DND-41 (cell line): ENCODE measurements at regions not wholly inside any gene's neighbourhood (a gene's known extent, or its start where the extent isn't known, plus 50 kb on each side); places are given as distances from the start of the nearest gene placed in this dataset.
"Not testable (repeated sequence)": the region's sequence is repeated elsewhere in the genome, so short reads cannot be mapped to it uniquely, and the experiment has no call there.

Experiments used
- ATAC-seq: fragments of 200-7000 bp; cut with Tn5 transposase; 3 replicates; pipeline ENCODE4 v1.9.1; 2021; ENCODE audit warnings: low read depth; ENCODE audit not compliant: insufficient read depth
- DNase-seq: peaks from one replicate; pipeline ENCODE4 v3.0.0-alpha.2; 2020
- H2AFZ ChIP-seq: 2 replicates; pipeline ENCODE4 v1.6.0; 2012; ENCODE audit warnings: low read depth, low read length
- H3K27ac ChIP-seq: 2 replicates; pipeline ENCODE4 v1.5.1; 2012; ENCODE audit warnings: low read length, inconsistent platforms
- H3K27me3 ChIP-seq: fragments of 200-600 bp; sonication (generic); 2 replicates; pipeline ENCODE4 v1.6.0; 2012; ENCODE audit warnings: low read length, mild to moderate bottlenecking, inconsistent platforms; ENCODE audit not compliant: insufficient read depth, poor library complexity
- H3K36me3 ChIP-seq: 2 replicates; pipeline ENCODE4 v1.5.1; 2012; ENCODE audit warnings: low read length, inconsistent platforms; ENCODE audit not compliant: insufficient read depth
- H3K4me1 ChIP-seq: 2 replicates; pipeline ENCODE4 v1.5.1; 2012; ENCODE audit warnings: mild to moderate bottlenecking, low read length; ENCODE audit not compliant: insufficient read depth
- H3K4me2 ChIP-seq: 2 replicates; pipeline ENCODE4 v1.6.0; 2012; ENCODE audit warnings: mild to moderate bottlenecking, moderate library complexity, low read length, inconsistent platforms; ENCODE audit not compliant: insufficient read depth
- H3K4me3 ChIP-seq, 2 experiments: fragments of 200-600 bp in 1 of 2; shearing (Covaris generic) in 1 of 2; 2 replicates each; pipeline ENCODE4 v1.5.1; 2012 to 2016; ENCODE audit warnings: inconsistent platforms in 2 of 2, low read length in 2 of 2, mild to moderate bottlenecking in 2 of 2, low read depth in 1 of 2, moderate library complexity in 1 of 2
- H3K79me2 ChIP-seq: 2 replicates; pipeline ENCODE4 v1.6.0; 2012; ENCODE audit warnings: low read length, inconsistent platforms; ENCODE audit not compliant: insufficient read depth
- H3K9ac ChIP-seq: 2 replicates; pipeline ENCODE4 v1.6.0; 2012; ENCODE audit warnings: low read depth, mild to moderate bottlenecking, inconsistent platforms, low read length, moderate library complexity
- H3K9me3 ChIP-seq: 2 replicates; pipeline ENCODE4 v1.5.1; 2012; ENCODE audit warnings: low read length, moderate library complexity, mild to moderate bottlenecking, inconsistent platforms; ENCODE audit not compliant: insufficient read depth, severe bottlenecking
- H4K20me1 ChIP-seq: 2 replicates; pipeline ENCODE4 v1.6.0; 2012; ENCODE audit warnings: low read length; ENCODE audit not compliant: insufficient read depth
- CTCF ChIP-seq: IDR thresholded peaks from 2 replicates; pipeline ENCODE4 v1.5.1; 2012; ENCODE audit warnings: borderline replicate concordance, low read length, moderate library complexity, mild to moderate bottlenecking; ENCODE audit not compliant: poor library complexity, severe bottlenecking; ENCODE audit errors: extremely low read depth
- EZH2 ChIP-seq: IDR thresholded peaks from 3 replicates; pipeline ENCODE4 v1.6.1; 2012; ENCODE audit warnings: borderline replicate concordance, low read depth, mild to moderate bottlenecking, moderate library complexity, low read length, inconsistent platforms; ENCODE audit not compliant: severe bottlenecking

GRCh38 chr10:36416513-36416912 is 708.9 kb upstream of the ANKRD30A start:
- no peak overlapping the region for H3K4me2 ChIP-seq
- no peaks in the 10 kb centered on the region for H3K36me3 ChIP-seq
- no peaks in the 10 kb centered on the region for H3K79me2 ChIP-seq
- ATAC-seq (no peak), DNase-seq (no peak)
- peaks cover 4% of the 10 kb centered on the region for H3K9me3 ChIP-seq
- H3K4me1 ChIP-seq: no peaks in the 10 kb centered on the region
- no peak overlapping the region for H3K4me3 ChIP-seq
- no peak overlapping the region for H2AFZ ChIP-seq
- no peaks in the 10 kb centered on the region for H4K20me1 ChIP-seq
- H3K27me3 ChIP-seq: no peaks in the 10 kb centered on the region
- TF ChIP-seq EZH2 (no peak), CTCF (no peak)
- H3K27ac ChIP-seq: no peak overlapping the region
- H3K9ac ChIP-seq: no peak overlapping the region

- no peak for DNase-seq
- TF ChIP-seq CTCF (no peak), EZH2 (no peak)
- H3K27ac ChIP-seq: no peak overlapping the region
- H3K4me3 ChIP-seq: no peak overlapping the region
- H3K79me2 ChIP-seq: no peaks in the 10 kb centered on the region
- H3K4me1 ChIP-seq: no peaks in the 10 kb centered on the region
- no peaks in the 10 kb centered on the region for H3K27me3 ChIP-seq
- no peaks in the 10 kb centered on the region for H4K20me1 ChIP-seq
- H3K9ac ChIP-seq: no peak overlapping the region
- H3K9me3 ChIP-seq: peaks cover 4% of the 10 kb centered on the region
- no peak for ATAC-seq
- no peak overlapping the region for H2AFZ ChIP-seq
- no peaks in the 10 kb centered on the region for H3K36me3 ChIP-seq
- H3K4me2 ChIP-seq: no peak overlapping the region
Measured at GRCh38 chr10:36412942-36413341, 712.5 kb upstream of the ANKRD30A start.

- not testable (repeated sequence) for H3K4me2 ChIP-seq, H3K4me1 ChIP-seq, H2AFZ ChIP-seq, H3K79me2 ChIP-seq, H3K9ac ChIP-seq, H3K27ac ChIP-seq, H3K27me3 ChIP-seq, ATAC-seq, H4K20me1 ChIP-seq, H3K36me3 ChIP-seq, H3K9me3 ChIP-seq, H3K4me3 ChIP-seq, DNase-seq
Measured at GRCh38 chr10:36400238-36400637, 725.2 kb upstream of the ANKRD30A start.

- Histone ChIP-seq H3K27me3 (no peaks in the 10 kb centered on the region), H3K79me2 (no peaks in the 10 kb centered on the region), H4K20me1 (no peaks in the 10 kb centered on the region), H3K4me2 (no peak overlapping the region), H3K9me3 (no peaks in the 10 kb centered on the region), H2AFZ (no peak overlapping the region), H3K9ac (no peak overlapping the region), H3K4me1 (no peaks in the 10 kb centered on the region), H3K27ac (no peak overlapping the region), H3K4me3 (no peak overlapping the region), H3K36me3 (no peaks in the 10 kb centered on the region)
- ATAC-seq (no peak), DNase-seq (no peak)
- no peak for TF ChIP-seq CTCF
- no peak for TF ChIP-seq EZH2
Measured at GRCh38 chr10:36393801-36394200, 731.6 kb upstream of the ANKRD30A start.
